Fibroblast of lung (primary cell): ENCODE measurements at regions not wholly inside any gene's neighbourhood (a gene's known extent, or its start where the extent isn't known, plus 50 kb on each side); places are given as distances from the start of the nearest gene placed in this dataset.

Experiments
- DNase-seq, 2 donors: peaks; one replicate each; pipeline versions ENCODE4 v3.0.0 to v3.0.0-alpha.2; 2010; ENCODE audit warnings: low read depth in 2 of 2
- H2AFZ ChIP-seq: 2 replicates; pipeline ENCODE4 v1.5.1; 2012; ENCODE audit warnings: low read length, control low read depth, inconsistent platforms
- H3K27ac ChIP-seq: 2 replicates; pipeline ENCODE4 v1.5.1; 2011; ENCODE audit warnings: low read length, control low read depth; ENCODE audit not compliant: insufficient read depth
- H3K27me3 ChIP-seq: 2 replicates; pipeline ENCODE4 v1.5.1; 2011; ENCODE audit warnings: mild to moderate bottlenecking, low read length; ENCODE audit not compliant: control insufficient read depth, insufficient read depth
- H3K36me3 ChIP-seq: 2 replicates; pipeline ENCODE4 v1.5.1; 2011; ENCODE audit warnings: low read length; ENCODE audit not compliant: control insufficient read depth, insufficient read depth
- H3K4me1 ChIP-seq: 2 replicates; pipeline ENCODE4 v1.5.1; 2011; ENCODE audit warnings: low read length; ENCODE audit not compliant: control insufficient read depth, insufficient read depth; ENCODE audit errors: extremely low read depth
- H3K4me2 ChIP-seq: 2 replicates; pipeline ENCODE4 v1.5.1; 2011; ENCODE audit warnings: low read length, control low read depth; ENCODE audit not compliant: insufficient read depth; ENCODE audit errors: extremely low read depth
- H3K4me3 ChIP-seq, 4 experiments: fragments of 200-600 bp in 1 of 4; sonication (generic) in 1 of 4; replicated peaks in 1 of 4; 2 replicates each; pipeline ENCODE4 v1.5.1; 2011 to 2016; ENCODE audit warnings: low read length in 4 of 4, low read depth in 3 of 4, mild to moderate bottlenecking in 3 of 4, control low read depth in 2 of 4, inconsistent platforms in 1 of 4, mixed read lengths in 1 of 4; ENCODE audit not compliant: insufficient read depth in 1 of 4; ENCODE audit errors: control extremely low read depth in 1 of 4
- H3K79me2 ChIP-seq: 2 replicates; pipeline ENCODE4 v1.5.1; 2012; ENCODE audit warnings: mild to moderate bottlenecking, low read length, inconsistent platforms; ENCODE audit not compliant: control insufficient read depth, insufficient read depth
- H3K9ac ChIP-seq: 2 replicates; pipeline ENCODE4 v1.5.1; 2011; ENCODE audit warnings: mild to moderate bottlenecking, low read length, control low read depth; ENCODE audit not compliant: insufficient read depth
- H3K9me3 ChIP-seq: 2 replicates; pipeline ENCODE4 v1.5.1; 2012; ENCODE audit warnings: low read depth, low read length; ENCODE audit not compliant: control insufficient read depth, insufficient read depth
- H4K20me1 ChIP-seq: 2 replicates; pipeline ENCODE4 v1.5.1; 2011; ENCODE audit warnings: low read length; ENCODE audit not compliant: control insufficient read depth, insufficient read depth; ENCODE audit errors: extremely low read depth
- EZH2 ChIP-seq: IDR thresholded peaks from 2 replicates; pipeline ENCODE4 v1.5.1; 2012; ENCODE audit warnings: low read length, control low read depth, mild to moderate bottlenecking; ENCODE audit errors: missing control alignments
- TF ChIP-seq, protein P1 (sequence below), 2 donors: IDR thresholded peaks in 1 of 2; conservative IDR thresholded peaks in 1 of 2; 1 replicate in 1 of 2; 2 replicates in 1 of 2; pipeline ENCODE4 v1.5.1; 2011 to 2012; ENCODE audit warnings: low read length in 2 of 2, control low read depth in 1 of 2, inconsistent platforms in 1 of 2, low read depth in 1 of 2, mild to moderate bottlenecking in 1 of 2

- H2AFZ ChIP-seq = no peak overlapping the region
- TF ChIP-seq, protein P1, sequence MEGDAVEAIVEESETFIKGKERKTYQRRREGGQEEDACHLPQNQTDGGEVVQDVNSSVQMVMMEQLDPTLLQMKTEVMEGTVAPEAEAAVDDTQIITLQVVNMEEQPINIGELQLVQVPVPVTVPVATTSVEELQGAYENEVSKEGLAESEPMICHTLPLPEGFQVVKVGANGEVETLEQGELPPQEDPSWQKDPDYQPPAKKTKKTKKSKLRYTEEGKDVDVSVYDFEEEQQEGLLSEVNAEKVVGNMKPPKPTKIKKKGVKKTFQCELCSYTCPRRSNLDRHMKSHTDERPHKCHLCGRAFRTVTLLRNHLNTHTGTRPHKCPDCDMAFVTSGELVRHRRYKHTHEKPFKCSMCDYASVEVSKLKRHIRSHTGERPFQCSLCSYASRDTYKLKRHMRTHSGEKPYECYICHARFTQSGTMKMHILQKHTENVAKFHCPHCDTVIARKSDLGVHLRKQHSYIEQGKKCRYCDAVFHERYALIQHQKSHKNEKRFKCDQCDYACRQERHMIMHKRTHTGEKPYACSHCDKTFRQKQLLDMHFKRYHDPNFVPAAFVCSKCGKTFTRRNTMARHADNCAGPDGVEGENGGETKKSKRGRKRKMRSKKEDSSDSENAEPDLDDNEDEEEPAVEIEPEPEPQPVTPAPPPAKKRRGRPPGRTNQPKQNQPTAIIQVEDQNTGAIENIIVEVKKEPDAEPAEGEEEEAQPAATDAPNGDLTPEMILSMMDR (conservative IDR thresholded peaks at IDR 0.05 in 1 of 2, IDR thresholded peaks at IDR 0.05 in 1 of 2; ENCODE audit: low read depth in 1 of 2, low read length in 2 of 2) = no peak
- TF ChIP-seq EZH2 = no peak
- no peaks in the 10 kb centered on the region for H3K4me1 ChIP-seq
- DNase-seq = no peak
- H3K79me2 ChIP-seq = no peaks in the 10 kb centered on the region
- H3K4me3 ChIP-seq = no peak overlapping the region
- no peaks in the 10 kb centered on the region for H3K9me3 ChIP-seq
- H3K27me3 ChIP-seq = no peaks in the 10 kb centered on the region
- no peak overlapping the region for H3K4me2 ChIP-seq
- no peak overlapping the region for H3K27ac ChIP-seq
- no peak overlapping the region for H3K9ac ChIP-seq
- no peaks in the 10 kb centered on the region for H4K20me1 ChIP-seq
- H3K36me3 ChIP-seq = no peaks in the 10 kb centered on the region
These were observed 154.3 kb upstream of the BRINP1 start for GRCh38 chr9:119523508-119523907.

DNA sequence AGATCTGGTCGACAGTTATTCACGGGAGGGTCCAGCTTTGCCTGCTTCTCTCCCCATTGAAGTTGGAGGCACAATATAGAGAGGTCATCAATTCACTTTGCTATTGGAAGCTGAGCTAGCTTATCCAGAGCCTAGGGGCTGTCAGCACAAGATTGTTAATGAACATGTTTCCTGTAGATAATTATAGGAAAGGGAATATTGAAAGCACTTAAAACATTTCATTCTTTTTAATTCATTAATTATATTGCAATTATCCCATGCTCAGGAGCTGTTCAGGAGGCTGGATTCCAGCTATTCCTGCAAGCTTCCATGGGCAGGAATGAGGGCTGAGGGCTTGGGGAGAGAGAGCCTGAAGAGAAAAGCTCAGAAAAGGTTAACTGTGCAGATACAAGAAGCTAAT is 153.1 kb upstream of the BRINP1 start:
- no peak overlapping the region for H3K4me2 ChIP-seq
- no peak overlapping the region for H3K9ac ChIP-seq
- no peaks in the 10 kb centered on the region for H3K9me3 ChIP-seq
- no peaks in the 10 kb centered on the region for H3K36me3 ChIP-seq
- no peaks in the 10 kb centered on the region for H3K79me2 ChIP-seq
- H3K27me3 ChIP-seq = no peaks in the 10 kb centered on the region
- DNase-seq = no peak
- H2AFZ ChIP-seq = no peak overlapping the region
- H4K20me1 ChIP-seq = no peaks in the 10 kb centered on the region
- H3K4me3 ChIP-seq = no peak overlapping the region
- no peak overlapping the region for H3K27ac ChIP-seq
- no peaks in the 10 kb centered on the region for H3K4me1 ChIP-seq
- no peak for TF ChIP-seq EZH2
- TF ChIP-seq, protein P1 (conservative IDR thresholded peaks at IDR 0.05 in 1 of 2, IDR thresholded peaks at IDR 0.05 in 1 of 2; ENCODE audit: low read depth in 1 of 2, low read length in 2 of 2) = no peak

DNA sequence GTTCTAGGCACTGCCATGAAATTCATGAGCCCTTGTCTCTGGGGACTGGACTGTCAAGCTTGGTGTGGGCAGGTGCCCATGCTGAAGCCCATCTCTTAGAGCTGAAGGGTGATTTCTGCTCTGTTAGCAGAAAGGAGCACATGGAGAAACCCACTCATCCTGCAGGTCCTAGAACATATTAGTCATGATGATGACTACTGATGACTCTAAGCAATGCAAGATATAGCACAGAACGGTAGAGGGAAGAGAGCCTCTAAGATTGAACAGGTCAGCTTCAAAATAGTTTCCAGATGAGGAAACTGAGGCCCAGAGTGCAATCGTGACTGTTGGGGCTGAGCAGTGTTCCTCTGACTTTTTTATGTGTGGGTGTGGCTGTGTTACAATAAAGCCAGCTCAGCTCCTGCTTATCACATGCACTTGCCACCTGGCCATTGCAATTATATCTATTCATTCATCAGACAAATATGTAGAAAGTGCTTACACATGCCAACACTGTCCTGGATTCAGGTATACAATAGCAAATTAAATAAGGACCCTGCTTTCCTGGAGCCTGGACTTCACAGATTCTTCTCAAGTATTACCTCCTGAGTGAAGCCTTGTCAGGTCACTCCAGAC is 140.2 kb upstream of the BRINP1 start:
- TF ChIP-seq EZH2 = no peak
- TF ChIP-seq, protein P1 (conservative IDR thresholded peaks at IDR 0.05 in 1 of 2, IDR thresholded peaks at IDR 0.05 in 1 of 2; ENCODE audit: low read depth in 1 of 2, low read length in 2 of 2) = no peak
- Histone ChIP-seq H3K9ac (no peak overlapping the region), H2AFZ (no peak overlapping the region), H3K36me3 (no peaks in the 10 kb centered on the region), H3K27me3 (no peaks in the 10 kb centered on the region), H3K79me2 (no peaks in the 10 kb centered on the region), H3K4me2 (no peak overlapping the region), H3K4me3 (no peak overlapping the region), H4K20me1 (no peaks in the 10 kb centered on the region), H3K9me3 (no peaks in the 10 kb centered on the region), H3K27ac (no peak overlapping the region), H3K4me1 (no peaks in the 10 kb centered on the region)
- DNase-seq = no peak
